H1 (cell line): ENCODE measurements at regions not wholly inside any gene's neighbourhood (a gene's known extent, or its start where the extent isn't known, plus 50 kb on each side); places are given as distances from the start of the nearest gene placed in this dataset. TPM values are rescaled to one million over a fixed set of nuclear protein-coding genes. Genes with fewer than 3 reads are reported as not detected.

Experiments used
- small RNA-seq: library from polyadenylated mRNA; stranded (forward); fragments of <200 nt; extraction: miRNeasy Mini kit (QIAGEN cat#:217004); gene quantifications from one replicate; pipeline ENCODE3, GENCODE V24; 2013; ENCODE audit not compliant: insufficient read depth

Small RNAs in the stretch of these regions (small RNA-seq; reads per million reads assigned to genes)
- gene RF00019: not detected
